ENCODE measurements at regions not wholly inside any gene's neighbourhood (a gene's known extent, or its start where the extent isn't known, plus 50 kb on each side); places are given as distances from the start of the nearest gene placed in this dataset.

DNA sequence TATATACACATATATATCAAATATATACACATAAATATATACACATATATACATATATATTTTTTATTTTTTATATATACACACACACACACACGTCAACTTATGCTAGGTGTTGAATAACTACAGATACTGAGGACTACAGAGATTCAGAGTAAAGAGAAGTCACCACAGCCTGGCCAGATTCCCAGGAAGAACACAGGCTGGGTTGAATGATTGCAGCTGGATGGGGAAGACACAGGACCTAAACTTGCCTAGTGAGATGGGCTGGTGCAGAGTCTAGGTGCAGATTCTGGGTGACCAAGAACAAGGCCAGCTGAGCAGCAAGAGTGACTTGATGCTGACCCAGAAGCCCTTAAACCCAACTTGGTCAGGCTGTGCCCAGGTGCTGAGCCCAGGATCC is 241.3 kb downstream of the KCTD12 start:
- H3K27ac ChIP-seq (replicated peaks) = no peak overlapping the region
- H3K4me3 ChIP-seq (replicated peaks; ENCODE audit: insufficient read depth, low read length) = no peak overlapping the region
- H3K27me3 ChIP-seq (ENCODE audit: insufficient read depth, poor library complexity, severe bottlenecking) = peaks cover 4% of the 10 kb centered on the region
- no peak for DNase-seq (ENCODE audit: low read depth in 1 of 2, low spot score in 1 of 2)
- TF ChIP-seq SPI1 (IDR thresholded peaks at IDR 0.05; ENCODE audit: borderline replicate concordance, low read depth) (no peak), GABPA (IDR thresholded peaks at IDR 0.05; ENCODE audit: low read depth) (no peak), REST (IDR thresholded peaks at IDR 0.05; ENCODE audit: insufficient replicate concordance, low read depth) (no peak), POLR2AphosphoS5 (IDR thresholded peaks at IDR 0.05; ENCODE audit: low read depth) (no peak)
- TF ChIP-seq, protein P1, sequence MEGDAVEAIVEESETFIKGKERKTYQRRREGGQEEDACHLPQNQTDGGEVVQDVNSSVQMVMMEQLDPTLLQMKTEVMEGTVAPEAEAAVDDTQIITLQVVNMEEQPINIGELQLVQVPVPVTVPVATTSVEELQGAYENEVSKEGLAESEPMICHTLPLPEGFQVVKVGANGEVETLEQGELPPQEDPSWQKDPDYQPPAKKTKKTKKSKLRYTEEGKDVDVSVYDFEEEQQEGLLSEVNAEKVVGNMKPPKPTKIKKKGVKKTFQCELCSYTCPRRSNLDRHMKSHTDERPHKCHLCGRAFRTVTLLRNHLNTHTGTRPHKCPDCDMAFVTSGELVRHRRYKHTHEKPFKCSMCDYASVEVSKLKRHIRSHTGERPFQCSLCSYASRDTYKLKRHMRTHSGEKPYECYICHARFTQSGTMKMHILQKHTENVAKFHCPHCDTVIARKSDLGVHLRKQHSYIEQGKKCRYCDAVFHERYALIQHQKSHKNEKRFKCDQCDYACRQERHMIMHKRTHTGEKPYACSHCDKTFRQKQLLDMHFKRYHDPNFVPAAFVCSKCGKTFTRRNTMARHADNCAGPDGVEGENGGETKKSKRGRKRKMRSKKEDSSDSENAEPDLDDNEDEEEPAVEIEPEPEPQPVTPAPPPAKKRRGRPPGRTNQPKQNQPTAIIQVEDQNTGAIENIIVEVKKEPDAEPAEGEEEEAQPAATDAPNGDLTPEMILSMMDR (IDR thresholded peaks at IDR 0.05; ENCODE audit: insufficient read depth, low read length) = no peak

- TF ChIP-seq GABPA (IDR thresholded peaks at IDR 0.05; ENCODE audit: low read depth) = no peak
- TF ChIP-seq SPI1 (IDR thresholded peaks at IDR 0.05; ENCODE audit: borderline replicate concordance, low read depth) = no peak
- no peak for TF ChIP-seq POLR2AphosphoS5 (IDR thresholded peaks at IDR 0.05; ENCODE audit: low read depth)
- TF ChIP-seq REST (IDR thresholded peaks at IDR 0.05; ENCODE audit: insufficient replicate concordance, low read depth) = no peak
- TF ChIP-seq, protein P1 (IDR thresholded peaks at IDR 0.05; ENCODE audit: insufficient read depth, low read length) = no peak
- no peak for DNase-seq (ENCODE audit: low read depth in 1 of 2, low spot score in 1 of 2)
- Histone ChIP-seq H3K27ac (replicated peaks) (no peak overlapping the region), H3K4me3 (replicated peaks; ENCODE audit: insufficient read depth, low read length) (no peak overlapping the region), H3K27me3 (ENCODE audit: insufficient read depth, poor library complexity, severe bottlenecking) (peaks cover 4% of the 10 kb centered on the region)
These were observed 242.6 kb downstream of the KCTD12 start for GRCh38 chr13:76643596-76643995.

DNA sequence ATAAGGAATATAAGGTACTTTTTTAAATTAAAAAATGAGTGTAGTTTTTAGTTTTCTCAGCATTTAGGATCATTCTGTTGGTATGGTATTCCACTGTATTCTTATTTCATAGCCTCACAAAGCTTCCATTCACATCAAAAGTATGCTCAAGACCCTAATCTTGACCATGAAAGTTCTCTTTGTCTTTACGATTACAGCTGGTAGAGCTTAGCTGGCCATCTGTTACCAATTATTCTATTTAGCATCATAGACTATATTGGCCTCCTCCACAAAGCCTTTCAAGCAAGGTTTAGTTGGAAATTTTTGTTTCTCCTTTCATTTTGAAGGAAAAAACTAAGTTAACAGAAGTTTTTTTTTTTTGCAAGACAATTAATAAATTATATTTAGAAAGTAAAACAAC is 245.1 kb downstream of the KCTD12 start:
- no peak overlapping the region for H3K4me3 ChIP-seq (replicated peaks; ENCODE audit: insufficient read depth, low read length)
- DNase-seq (ENCODE audit: low read depth in 1 of 2, low spot score in 1 of 2) = no peak
- TF ChIP-seq, protein P1 (IDR thresholded peaks at IDR 0.05; ENCODE audit: insufficient read depth, low read length) = no peak
- TF ChIP-seq SPI1 (IDR thresholded peaks at IDR 0.05; ENCODE audit: borderline replicate concordance, low read depth) (no peak), POLR2AphosphoS5 (IDR thresholded peaks at IDR 0.05; ENCODE audit: low read depth) (no peak), GABPA (IDR thresholded peaks at IDR 0.05; ENCODE audit: low read depth) (no peak), REST (IDR thresholded peaks at IDR 0.05; ENCODE audit: insufficient replicate concordance, low read depth) (no peak)
- no peak overlapping the region for H3K27ac ChIP-seq (replicated peaks)
- H3K27me3 ChIP-seq (ENCODE audit: insufficient read depth, poor library complexity, severe bottlenecking) = peaks cover 4% of the 10 kb centered on the region
